GM19397 (cell line): ENCODE measurements at regions not wholly inside any gene's neighbourhood (a gene's known extent, or its start where the extent isn't known, plus 50 kb on each side); places are given as distances from the start of the nearest gene placed in this dataset.

Source experiments
- ATAC-seq: cut with Tn5 transposase; IDR thresholded peaks from one replicate; pipeline ENCODE4 v1.9.1; 2021; ENCODE audit warnings: mild to moderate bottlenecking, moderate library complexity; ENCODE audit not compliant: unreplicated experiment

DNA sequence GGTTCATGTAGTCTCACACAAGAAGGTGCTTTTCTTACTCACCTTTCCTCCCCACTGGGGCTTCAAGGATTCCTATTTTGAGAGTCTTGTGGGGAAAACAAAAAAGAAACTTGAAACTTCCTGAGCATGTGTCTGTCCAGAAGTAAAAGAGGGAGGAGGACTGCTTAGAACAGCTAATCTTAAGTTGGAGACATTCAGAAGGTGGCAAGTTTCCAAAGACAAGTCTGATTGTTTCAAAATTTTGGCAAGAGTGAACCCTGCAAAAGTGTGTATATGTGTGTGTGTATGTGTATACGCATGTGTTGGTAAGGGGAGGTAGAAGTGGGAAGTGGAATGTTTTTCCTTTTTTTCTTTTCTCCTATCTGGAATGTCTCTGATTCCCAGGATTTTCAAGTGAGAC, 189.0 kb upstream of the FRMPD4 start:
- no peak for ATAC-seq

DNA sequence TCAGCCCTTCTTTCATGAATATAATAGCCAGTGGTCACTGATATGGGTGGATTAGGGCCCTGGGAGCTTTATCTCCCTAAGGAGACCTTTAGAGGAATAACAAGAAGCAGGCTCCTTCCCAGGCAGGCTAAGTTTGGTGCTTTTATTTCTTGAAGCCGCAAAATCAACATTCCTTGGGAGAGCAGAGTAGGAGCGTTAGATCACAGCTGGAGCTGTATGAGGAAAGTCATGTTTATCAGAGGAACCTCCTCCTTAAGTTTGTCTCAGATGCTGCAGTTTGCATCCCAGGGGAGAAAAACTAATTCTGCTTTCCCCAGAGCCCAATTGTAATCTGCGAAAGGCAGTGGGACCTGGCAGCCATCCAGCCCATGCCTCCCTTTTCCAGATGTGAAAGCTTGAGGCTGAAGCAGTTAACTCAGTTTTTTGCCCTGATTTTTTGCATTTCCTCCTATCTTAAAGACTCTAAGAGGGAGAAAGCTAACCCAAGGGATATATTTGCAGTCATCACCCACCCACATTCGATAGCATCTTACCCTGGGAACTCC, 186.0 kb upstream of the FRMPD4 start:
- no peak for ATAC-seq

DNA sequence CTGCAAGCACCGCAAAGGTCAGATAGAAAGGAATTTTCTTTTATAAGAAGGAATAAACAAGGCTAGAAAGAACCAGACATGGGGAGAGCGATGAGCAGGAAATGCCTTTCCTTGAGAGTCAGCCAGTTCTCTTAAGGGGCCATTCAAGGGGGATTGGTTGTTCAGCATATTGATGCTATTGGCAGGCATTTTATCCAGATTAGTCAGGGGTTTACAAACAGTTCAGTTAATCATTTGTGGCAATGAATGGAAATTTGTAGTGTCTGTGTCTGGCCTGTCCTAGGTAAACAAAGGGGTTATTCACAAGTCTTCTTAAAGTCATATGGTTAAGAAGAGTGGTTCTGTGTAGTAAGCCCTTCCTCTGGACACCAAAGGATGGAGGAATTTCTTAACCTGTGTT, 184.7 kb upstream of the FRMPD4 start:
- no peak for ATAC-seq

DNA sequence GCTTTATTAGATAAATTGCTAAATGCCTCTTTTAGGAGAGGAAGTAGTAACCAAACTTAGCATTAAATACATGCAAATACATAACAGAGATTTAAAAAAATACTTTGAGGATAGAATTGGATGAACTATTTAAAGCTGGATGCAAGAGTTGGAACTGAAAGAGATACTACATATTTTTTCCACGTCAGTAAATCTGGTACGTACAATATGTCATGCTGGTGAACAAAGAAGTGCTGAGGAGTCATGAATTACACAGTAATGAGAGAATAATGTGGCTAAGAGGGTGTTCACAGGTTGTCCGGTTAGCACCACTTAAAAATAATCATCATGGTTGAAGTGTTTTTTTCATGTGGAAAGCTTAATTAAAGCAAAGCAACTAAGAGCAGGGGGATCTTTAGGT, 184.1 kb upstream of the FRMPD4 start:
- no peak for ATAC-seq

DNA sequence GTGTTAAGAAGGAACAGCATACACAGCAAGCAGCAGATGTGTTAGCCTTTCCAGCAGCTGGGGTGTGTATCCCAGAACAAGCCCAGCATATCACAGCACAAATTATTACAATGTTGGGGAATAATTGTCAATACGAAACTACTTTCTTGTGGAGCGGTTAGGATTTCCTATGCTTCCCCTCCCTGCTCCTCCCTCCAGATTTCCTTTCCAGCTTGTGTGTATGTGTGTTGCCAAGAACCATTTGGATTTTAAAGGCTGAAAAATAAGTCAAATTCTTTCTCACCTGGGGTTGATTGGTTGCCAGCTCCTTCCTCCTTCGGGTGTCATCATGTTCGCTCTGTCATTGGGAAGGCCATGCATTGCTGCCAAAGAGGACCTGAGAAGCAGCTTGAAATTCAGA, 178.2 kb upstream of the FRMPD4 start:
- no peak for ATAC-seq

DNA sequence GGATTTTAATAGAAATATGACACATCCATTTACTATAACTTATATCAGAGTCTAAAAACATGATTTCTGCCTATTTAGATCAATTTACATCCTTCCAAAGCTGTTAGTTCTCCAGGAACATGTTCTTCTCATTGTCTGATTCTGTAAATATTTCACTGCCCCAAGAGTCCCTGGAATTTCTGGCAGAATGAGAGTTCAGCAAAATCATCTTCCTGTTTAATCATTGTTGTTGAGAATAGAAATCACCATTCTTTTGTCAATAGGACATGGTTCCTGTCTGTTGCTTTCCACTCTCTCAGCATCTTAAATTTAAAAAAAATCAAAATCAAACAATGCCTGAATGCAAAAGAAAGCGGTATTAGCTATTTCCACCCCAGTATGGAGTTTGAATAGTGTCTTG, 172.8 kb upstream of the FRMPD4 start:
- ATAC-seq, result no peak

DNA sequence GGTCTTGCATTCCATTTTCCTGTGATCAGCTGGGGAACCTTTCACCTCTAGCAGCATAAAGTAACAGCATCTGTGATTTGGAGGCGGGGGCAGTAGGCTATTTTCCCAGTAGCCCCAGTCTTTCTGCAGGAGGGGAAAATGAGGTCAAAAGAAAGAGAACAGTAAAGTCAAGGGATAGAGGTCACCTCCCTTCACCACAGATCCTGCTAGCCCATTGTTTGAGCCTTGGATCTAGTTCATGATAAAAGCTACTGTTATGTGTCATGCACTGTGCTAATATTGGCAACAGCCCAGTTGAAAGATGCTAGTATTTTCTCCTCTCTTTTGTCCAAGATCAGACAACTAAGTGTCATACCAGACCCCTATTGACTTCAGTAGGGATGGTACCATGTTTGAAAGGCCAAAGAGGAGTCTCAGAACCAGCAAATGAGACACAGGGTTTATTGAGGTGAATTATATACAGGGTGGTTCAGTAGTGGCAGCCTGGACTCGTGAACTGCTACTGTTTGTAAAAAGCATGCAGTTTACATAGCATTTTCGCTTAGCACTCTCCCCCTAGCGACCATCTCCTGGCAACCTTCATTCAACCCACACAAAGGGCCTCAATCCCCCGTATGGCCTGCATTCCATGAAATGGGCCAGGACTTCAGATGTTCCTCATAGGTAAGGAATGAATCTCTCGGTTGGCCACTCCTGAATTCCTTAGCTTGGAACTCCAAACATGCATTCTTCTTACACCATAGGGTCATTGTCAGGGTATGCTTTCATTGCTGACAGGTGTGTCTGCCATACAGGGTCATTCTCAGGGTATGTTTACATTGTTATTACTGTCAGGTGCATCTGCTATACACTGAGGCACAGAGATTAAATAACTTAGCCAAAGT, 170.0 kb upstream of the FRMPD4 start:
- ATAC-seq, result no peak

DNA sequence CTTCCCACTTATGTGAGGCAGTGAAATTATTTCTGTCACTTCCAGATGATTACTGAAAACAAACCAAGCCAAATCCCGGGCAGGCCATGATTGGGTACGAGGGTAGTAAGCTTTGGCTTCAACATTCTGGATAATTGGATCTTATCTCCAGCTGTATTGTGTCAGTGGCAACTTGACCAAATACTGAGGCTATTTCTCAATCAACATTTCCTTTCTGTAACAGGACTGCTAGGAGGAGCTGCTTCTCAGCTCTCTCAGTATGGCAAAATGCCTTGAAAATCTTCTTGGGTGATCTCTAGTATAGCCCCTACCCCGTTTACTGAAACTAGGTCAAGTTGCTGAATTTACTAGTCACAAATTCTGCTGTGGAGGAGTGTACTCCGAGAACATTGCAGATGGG, 169.3 kb upstream of the FRMPD4 start:
- ATAC-seq, result no peak

DNA sequence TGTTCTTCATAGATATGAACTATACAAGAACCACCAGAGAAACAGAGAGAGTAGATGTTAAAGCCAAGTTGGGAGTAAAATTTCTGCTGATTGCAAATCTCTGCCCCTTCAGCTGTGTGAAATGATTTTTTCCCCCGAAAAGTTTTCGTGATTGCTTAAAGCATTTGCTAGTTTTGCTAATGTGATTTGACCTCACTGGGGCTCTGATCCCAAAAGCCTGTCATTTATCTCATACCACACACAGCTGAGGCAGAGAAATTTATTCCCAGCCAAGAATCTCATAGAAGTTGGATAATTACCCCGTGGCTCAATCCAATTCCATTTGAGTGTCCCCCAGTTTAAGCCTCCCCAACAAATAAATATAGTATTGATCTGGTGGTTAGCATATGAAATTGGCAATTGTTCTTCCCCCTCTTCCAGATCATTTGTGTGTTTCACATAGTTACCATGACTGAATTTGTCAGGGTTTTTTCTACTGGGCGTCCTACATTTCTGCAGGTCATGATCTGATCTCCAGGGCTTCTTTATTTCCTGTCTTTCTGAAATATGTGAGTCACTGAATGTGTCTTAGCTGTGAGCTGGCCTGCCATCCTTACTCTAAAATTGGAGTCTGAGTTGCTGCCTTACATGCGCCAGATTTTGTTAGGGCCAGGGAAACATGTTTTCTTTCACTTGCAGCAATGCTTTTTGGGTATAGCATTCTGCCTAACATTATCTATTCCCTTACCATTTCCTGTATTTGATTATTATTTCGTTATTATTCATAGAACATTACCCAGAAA, 167.5 kb upstream of the FRMPD4 start:
- ATAC-seq, result no peak

DNA sequence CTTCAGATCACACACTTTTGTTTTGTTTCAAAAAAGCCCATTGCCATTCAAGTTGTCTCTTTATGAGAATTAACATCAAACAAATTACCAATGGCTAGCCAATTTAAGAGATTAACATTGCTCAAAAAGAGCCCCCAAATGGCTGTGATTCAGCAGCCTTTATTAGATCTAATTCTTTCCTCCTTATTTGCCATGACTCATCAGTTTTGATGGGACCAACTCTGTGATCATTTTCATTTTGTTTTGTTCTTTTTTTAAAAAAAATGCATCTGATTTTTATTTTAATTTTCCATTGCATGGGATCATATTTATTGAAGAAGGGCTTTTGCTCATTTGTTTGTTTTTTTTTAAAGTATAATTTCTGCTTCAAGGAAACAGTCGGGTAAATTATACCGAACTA, 161.6 kb upstream of the FRMPD4 start:
- ATAC-seq, result no peak

DNA sequence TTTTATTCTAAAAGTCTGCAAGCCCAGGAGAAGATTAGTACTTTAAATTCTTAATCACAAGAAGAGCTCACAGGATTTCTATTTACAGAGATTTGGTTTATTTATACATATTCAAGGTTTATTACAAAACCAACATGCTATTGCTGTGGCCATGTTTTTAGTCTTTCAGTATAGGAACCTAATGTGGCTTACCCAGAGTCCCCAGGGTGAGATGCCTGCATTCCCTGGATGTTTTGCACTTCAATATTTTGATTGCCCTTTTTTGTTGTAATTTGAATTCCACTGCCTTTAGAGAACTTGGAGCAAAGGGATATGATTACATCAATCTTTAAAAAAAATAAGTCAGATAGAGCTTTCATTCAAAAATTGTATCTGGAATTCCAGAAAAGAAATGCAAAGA, 146.0 kb upstream of the FRMPD4 start:
- ATAC-seq, result no peak

DNA sequence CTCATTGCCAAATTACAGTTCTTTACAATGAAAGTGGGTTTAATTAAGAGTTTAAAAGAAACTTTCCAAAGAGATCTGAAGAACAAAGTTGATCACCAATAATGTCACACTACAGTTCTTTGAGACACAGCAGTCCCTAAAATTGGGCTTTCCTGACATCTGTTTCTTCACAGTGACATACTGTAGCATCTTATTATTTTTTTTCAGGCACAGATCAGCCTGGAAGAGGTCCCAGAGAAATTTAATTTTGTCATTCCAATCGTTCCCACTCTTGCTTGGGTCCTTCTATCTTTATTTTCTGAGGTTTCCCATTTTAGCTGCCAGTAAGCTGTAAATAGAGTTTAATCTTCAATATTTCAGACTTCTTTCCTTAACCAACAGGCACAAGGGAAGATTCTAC, 143.1 kb upstream of the FRMPD4 start:
- ATAC-seq, result no peak

DNA sequence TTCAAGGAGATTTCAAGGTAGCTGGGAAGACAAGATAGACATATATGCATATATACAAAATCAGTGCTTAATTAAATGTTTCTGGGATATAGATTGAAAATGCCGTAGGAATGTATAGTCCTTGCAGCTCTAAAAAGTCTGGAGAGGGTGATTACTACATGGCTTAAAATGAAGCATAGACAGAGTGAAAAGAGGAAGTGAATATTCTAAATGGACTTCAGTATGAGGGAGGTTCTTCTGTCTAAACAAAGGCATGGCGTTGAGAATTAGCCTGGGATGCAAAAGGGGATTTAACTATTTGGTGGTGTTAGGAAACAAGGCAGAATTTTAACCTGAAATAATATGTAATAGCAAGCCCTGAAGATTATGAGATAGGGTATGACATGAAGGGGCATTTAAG, 141.5 kb upstream of the FRMPD4 start:
- no peak for ATAC-seq

DNA sequence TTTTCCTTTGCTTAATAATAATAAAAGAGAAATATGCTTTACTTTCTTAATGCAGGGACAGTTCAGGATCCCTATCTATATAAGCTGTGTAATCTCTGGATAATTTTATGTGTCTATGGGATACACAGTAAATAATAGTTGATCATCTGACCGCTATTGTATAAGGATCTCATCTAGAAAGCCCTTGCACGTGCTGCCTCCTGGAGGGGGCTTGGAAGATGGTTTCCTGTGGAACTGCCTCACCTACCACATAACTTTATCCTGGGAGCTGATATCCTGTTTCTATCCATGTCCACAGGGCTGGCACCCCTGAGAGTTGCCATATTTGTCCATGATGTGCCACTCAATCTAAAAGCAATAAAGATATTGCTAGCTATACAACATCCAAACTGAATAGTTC, 139.3 kb upstream of the FRMPD4 start:
- no peak for ATAC-seq

DNA sequence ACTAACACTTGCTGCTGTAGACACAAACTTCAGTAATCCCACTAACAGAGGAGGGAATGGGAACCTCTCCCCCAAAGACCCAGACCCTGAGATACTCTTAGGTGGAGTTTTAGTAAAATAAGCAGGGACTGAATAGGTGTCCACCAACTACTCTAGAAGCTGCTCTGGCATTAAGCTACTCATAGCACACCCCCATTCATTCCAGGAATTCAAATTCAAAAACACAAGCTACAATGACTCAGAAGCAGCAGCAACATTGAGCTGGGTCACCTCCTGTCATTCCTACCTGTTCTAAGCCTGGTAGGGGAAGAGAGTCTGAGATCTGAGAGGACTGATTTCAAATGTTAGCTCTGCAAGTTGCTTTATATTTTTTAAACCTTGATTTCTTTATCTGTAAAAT, 135.4 kb upstream of the FRMPD4 start:
- no peak for ATAC-seq

DNA sequence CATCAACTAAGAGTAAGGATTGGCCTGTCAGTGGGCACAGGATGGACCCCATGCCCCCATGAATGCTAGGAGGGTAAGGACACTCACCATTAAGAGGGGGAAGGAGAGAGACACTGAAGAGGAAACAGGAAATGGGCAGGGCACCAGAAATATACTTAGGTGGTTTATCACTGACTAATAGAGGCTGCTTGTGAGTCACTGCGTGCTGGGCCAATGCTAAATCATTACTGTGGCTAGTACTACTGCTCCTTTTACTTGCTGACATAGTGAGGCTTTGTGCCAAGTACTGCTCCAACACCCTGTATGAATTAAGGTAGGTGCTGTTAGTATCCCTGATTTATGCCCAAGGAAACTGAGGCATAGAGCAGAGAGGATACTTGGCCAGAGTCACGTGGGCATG, 130.4 kb upstream of the FRMPD4 start:
- ATAC-seq, result no peak

DNA sequence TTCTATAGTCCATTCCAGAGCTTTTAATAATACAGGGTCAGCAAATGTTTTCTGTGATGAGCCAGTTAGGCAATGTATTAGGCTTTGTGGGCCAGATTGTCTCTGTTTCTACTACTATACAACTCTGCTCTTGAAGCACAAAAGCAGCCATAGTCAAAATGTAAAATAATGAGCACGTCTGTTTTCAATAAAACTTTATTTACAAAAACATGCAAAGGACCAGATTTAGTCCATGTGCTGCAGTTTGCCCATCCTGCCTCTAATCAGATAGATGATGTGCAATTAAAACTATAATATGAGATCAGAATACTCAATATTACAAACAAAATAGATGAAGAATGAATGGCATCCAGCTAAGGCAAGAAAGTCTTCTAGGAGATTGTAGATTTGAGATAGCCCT, 127.8 kb upstream of the FRMPD4 start:
- ATAC-seq, result no peak

DNA sequence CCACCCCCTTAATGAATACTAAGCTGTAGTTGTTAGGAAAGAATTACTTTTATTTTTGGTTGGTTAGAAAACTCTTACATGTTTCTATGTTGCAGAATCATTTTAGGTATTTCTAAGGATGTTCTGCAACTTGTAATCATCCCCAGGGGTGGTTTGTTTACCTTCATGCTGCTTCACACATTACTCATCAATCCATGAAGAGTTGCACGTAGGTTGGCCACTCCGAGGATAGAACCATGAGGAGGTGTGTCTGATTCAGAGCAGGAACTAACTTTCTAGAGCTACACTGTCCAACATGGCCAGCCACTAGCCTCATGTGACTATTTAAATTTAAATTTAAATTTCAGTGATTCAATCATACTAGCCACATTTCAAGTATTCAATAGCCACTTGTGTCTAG, 127.2 kb upstream of the FRMPD4 start:
- no peak for ATAC-seq

DNA sequence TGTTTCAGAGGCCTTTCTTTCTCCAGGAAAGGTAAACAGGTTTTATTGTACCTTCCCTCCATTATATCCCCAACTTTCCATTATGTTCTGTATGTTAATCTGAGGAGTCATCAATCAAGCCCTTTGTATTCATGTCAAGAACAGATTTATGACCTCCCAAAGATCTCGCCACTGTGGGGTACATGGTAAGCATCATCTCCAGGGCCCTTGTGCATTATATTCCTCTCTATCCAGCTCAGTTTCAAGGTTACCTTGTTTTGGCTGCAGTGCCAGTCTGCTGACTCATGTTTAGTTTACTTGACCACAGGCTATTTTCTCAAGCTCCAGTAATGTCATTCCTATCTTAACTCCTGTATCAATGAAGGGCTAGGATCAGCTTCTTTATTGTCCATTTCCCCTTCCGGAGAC, 125.1 kb upstream of the FRMPD4 start:
- no peak for ATAC-seq

DNA sequence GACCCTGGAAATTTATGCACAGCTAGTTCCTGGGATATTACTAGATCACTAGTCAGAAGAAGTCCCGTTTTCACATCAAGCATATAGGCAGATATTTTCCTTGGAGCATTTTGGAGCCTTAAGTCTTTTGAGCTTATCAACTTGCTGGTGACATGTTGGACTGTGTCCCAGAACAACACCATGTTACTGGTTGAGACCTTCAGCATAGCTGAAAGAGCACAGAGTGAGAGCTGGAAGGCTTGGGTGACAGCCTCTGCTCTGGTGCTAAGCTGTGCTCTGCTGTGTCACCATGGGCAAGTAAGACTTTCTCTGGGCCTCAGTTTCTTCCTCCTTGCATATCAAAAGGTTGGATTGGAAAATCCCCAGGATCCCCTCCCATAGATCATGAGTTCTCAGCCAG, 116.6 kb upstream of the FRMPD4 start:
- ATAC-seq, result no peak

DNA sequence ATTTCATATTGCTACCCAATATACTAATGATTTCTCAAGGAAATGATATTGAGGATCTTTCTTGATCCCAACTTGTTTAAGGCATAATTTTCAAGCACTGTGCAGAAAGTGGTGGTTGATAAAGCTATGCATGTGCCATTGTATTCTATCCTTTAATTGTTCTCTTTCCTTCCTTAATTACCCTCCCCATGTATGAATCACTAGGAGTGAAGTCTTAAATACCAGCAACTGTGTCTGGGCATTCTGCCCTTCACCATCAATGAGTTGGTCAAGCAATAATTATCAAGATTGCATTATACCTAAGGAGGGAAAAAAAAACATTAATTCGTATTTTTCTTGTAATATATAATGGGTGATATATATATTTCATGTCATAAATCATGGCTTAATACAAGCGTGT, 111.8 kb upstream of the FRMPD4 start:
- no peak for ATAC-seq

DNA sequence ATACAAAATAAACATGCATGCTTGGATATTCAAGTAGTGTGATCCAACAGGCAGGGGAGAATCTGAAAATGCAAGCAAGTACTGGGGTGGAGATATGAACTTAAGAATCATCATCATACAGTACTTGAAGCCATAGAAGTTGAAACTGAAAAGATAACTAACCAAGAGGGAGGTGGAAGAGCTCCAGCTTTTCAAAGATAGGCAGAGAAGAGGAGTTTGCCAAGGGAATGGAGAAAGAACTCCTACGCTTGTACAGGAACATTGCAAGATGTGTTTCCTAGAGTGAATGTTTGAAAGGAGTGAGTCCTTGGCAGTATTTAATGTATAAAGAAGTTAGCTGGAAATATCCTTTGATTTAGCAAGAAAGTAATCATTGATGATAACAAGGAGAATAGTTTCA, 106.2 kb upstream of the FRMPD4 start:
- no peak for ATAC-seq
